ENCODE measurements at regions not wholly inside any gene's neighbourhood (a gene's known extent, or its start where the extent isn't known, plus 50 kb on each side); places are given as distances from the start of the nearest gene placed in this dataset.

- TF ChIP-seq ZNF552 (CRISPR knock-in tag; IDR thresholded peaks at IDR 0.05; ENCODE audit: borderline replicate concordance): no peak
- no peak for TF ChIP-seq ZHX1 (CRISPR knock-in tag; IDR thresholded peaks at IDR 0.05; ENCODE audit: low read depth)
- no peak for TF ChIP-seq RXRA (CRISPR knock-in tag; IDR thresholded peaks at IDR 0.05)
- no peak for TF ChIP-seq MIER3 (CRISPR knock-in tag; IDR thresholded peaks at IDR 0.05; ENCODE audit: borderline replicate concordance)
- no peak for TF ChIP-seq PRDM10 (CRISPR knock-in tag; IDR thresholded peaks at IDR 0.05; ENCODE audit: low read depth)
- TF ChIP-seq RFXAP (CRISPR knock-in tag; IDR thresholded peaks at IDR 0.05; ENCODE audit: borderline replicate concordance): no peak
- no peak for TF ChIP-seq SKIL (CRISPR knock-in tag; IDR thresholded peaks at IDR 0.05; ENCODE audit: borderline replicate concordance)
Observed at GRCh38 chr2:217014328-217015105, 154.7 kb upstream of the TNP1 start (continued).
